ENCODE measurements at regions not wholly inside any gene's neighbourhood (a gene's known extent, or its start where the extent isn't known, plus 50 kb on each side); places are given as distances from the start of the nearest gene placed in this dataset.
A peak's percentile ranks its signal among the peaks of the same experiment; 100 is the strongest.
"Not testable (repeated sequence)": the region's sequence is repeated elsewhere in the genome, so short reads cannot be mapped to it uniquely, and the experiment has no call there.

GRCh38 chr4:64642936-64643335, 233.7 kb upstream of the TECRL start:
- H3K9me3 ChIP-seq, result no peaks in the 10 kb centered on the region
- H3K4me1 ChIP-seq, result no peaks in the 10 kb centered on the region
- H3K4me3 ChIP-seq (ENCODE audit: low read depth, low read length), result no peak overlapping the region
- TF ChIP-seq CTCF (IDR thresholded peaks at IDR 0.05; ENCODE audit: low read depth, low read length), result no peak
- H3K27me3 ChIP-seq, result no peaks in the 10 kb centered on the region
- H3K36me3 ChIP-seq, result no peaks in the 10 kb centered on the region
- no peak for DNase-seq

GRCh38 chr4:64640402-64640801, 231.2 kb upstream of the TECRL start:
- not testable (repeated sequence) for H3K36me3 ChIP-seq, H3K9me3 ChIP-seq, DNase-seq

GRCh38 chr4:64625438-64625837, 216.2 kb upstream of the TECRL start:
- TF ChIP-seq CTCF (IDR thresholded peaks at IDR 0.05; ENCODE audit: low read depth, low read length), result no peak
- Histone ChIP-seq H3K27me3 (no peaks in the 10 kb centered on the region), H3K4me1 (no peaks in the 10 kb centered on the region), H3K4me3 (ENCODE audit: low read depth, low read length) (no peak overlapping the region), H3K9me3 (no peaks in the 10 kb centered on the region), H3K36me3 (no peaks in the 10 kb centered on the region)
- DNase-seq, result no peak

More at GRCh38 chr4:64640402-64640801, 231.2 kb upstream of the TECRL start:
- H3K27me3 ChIP-seq; H3K4me3 ChIP-seq (ENCODE audit: low read depth, low read length); H3K4me1 ChIP-seq: not testable (repeated sequence)

- H3K4me3 ChIP-seq (ENCODE audit: low read depth, low read length), result no peak overlapping the region
- H3K4me1 ChIP-seq, result no peaks in the 10 kb centered on the region
- no peaks in the 10 kb centered on the region for H3K27me3 ChIP-seq
- no peaks in the 10 kb centered on the region for H3K36me3 ChIP-seq
- no peaks in the 10 kb centered on the region for H3K9me3 ChIP-seq
- DNase-seq, result no peak
- peak; percentile 16; the same call in 1 of the 2 replicates for TF ChIP-seq CTCF (IDR thresholded peaks at IDR 0.05; ENCODE audit: low read depth, low read length)
These were observed 208.6 kb upstream of the TECRL start for GRCh38 chr4:64617800-64618199.

GRCh38 chr4:64614276-64614675, 205.0 kb upstream of the TECRL start:
- no peaks in the 10 kb centered on the region for H3K27me3 ChIP-seq
- H3K9me3 ChIP-seq, result no peaks in the 10 kb centered on the region
- no peak for DNase-seq
- no peak overlapping the region for H3K4me3 ChIP-seq (ENCODE audit: low read depth, low read length)
- no peak for TF ChIP-seq CTCF (IDR thresholded peaks at IDR 0.05; ENCODE audit: low read depth, low read length)
- H3K4me1 ChIP-seq, result no peaks in the 10 kb centered on the region
- no peaks in the 10 kb centered on the region for H3K36me3 ChIP-seq

- no peaks in the 10 kb centered on the region for H3K4me1 ChIP-seq
- H3K4me3 ChIP-seq (ENCODE audit: low read depth, low read length), result no peak overlapping the region
- H3K9me3 ChIP-seq, result no peaks in the 10 kb centered on the region
- no peaks in the 10 kb centered on the region for H3K27me3 ChIP-seq
- no peak for TF ChIP-seq CTCF (IDR thresholded peaks at IDR 0.05; ENCODE audit: low read depth, low read length)
- no peak for DNase-seq
- no peaks in the 10 kb centered on the region for H3K36me3 ChIP-seq
These were observed 203.8 kb upstream of the TECRL start for GRCh38 chr4:64613046-64613445.

GRCh38 chr4:64598066-64598465, 188.8 kb upstream of the TECRL start:
- no peak for TF ChIP-seq CTCF (IDR thresholded peaks at IDR 0.05; ENCODE audit: low read depth, low read length)
- no peaks in the 10 kb centered on the region for H3K36me3 ChIP-seq
- DNase-seq, result no peak
- no peaks in the 10 kb centered on the region for H3K27me3 ChIP-seq
- no peaks in the 10 kb centered on the region for H3K9me3 ChIP-seq
- no peaks in the 10 kb centered on the region for H3K4me1 ChIP-seq
- H3K4me3 ChIP-seq (ENCODE audit: low read depth, low read length), result no peak overlapping the region
